Endothelial cell (in vitro differentiated cells): ENCODE measurements at regions not wholly inside any gene's neighbourhood (a gene's known extent, or its start where the extent isn't known, plus 50 kb on each side); places are given as distances from the start of the nearest gene placed in this dataset.
A peak's percentile ranks its signal among the peaks of the same experiment; 100 is the strongest.
"Not testable (repeated sequence)": the region's sequence is repeated elsewhere in the genome, so short reads cannot be mapped to it uniquely, and the experiment has no call there.

Experiments
- DNase-seq: peaks from one replicate; pipeline ENCODE4 v3.0.0; 2021; ENCODE audit warnings: low spot score
- H3K27ac Mint-ChIP-seq: one replicate; pipeline ENCODE4 v1.8.0; 2021; ENCODE audit warnings: mixed read lengths, inconsistent platforms; ENCODE audit not compliant: unreplicated experiment
- H3K27me3 Mint-ChIP-seq: one replicate; pipeline ENCODE4 v1.8.0; 2021; ENCODE audit warnings: mild to moderate bottlenecking, moderate library complexity, mixed read lengths, inconsistent platforms; ENCODE audit not compliant: unreplicated experiment
- H3K36me3 Mint-ChIP-seq: one replicate; pipeline ENCODE4 v1.8.0; 2021; ENCODE audit warnings: mild to moderate bottlenecking, low read depth, mixed read lengths, inconsistent platforms; ENCODE audit not compliant: unreplicated experiment
- H3K4me1 Mint-ChIP-seq: one replicate; pipeline ENCODE4 v1.8.0; 2021; ENCODE audit warnings: mild to moderate bottlenecking, mixed read lengths, inconsistent platforms; ENCODE audit not compliant: unreplicated experiment
- H3K4me3 Mint-ChIP-seq: one replicate; pipeline ENCODE4 v1.8.0; 2021; ENCODE audit warnings: mild to moderate bottlenecking, mixed read lengths, inconsistent platforms; ENCODE audit not compliant: unreplicated experiment
- H3K9me3 Mint-ChIP-seq: one replicate; pipeline ENCODE4 v1.8.0; 2021; ENCODE audit warnings: mixed read lengths, inconsistent platforms; ENCODE audit not compliant: unreplicated experiment
- CTCF ChIP-seq: fragments of 200-600 bp; sonication (generic); IDR thresholded peaks from one replicate; pipeline ENCODE4 v1.5.0; 2021; ENCODE audit warnings: antibody characterized with exemption; ENCODE audit not compliant: unreplicated experiment

GRCh38 chr1:228653748-228654147 is 81.5 kb upstream of the RHOU start:
- H3K4me1 Mint-ChIP-seq, result no peaks in the 10 kb centered on the region
- no peaks in the 10 kb centered on the region for H3K36me3 Mint-ChIP-seq
- H3K27ac Mint-ChIP-seq, result no peak overlapping the region
- H3K27me3 Mint-ChIP-seq, result peaks cover 4% of the 10 kb centered on the region
- no peak overlapping the region for H3K4me3 Mint-ChIP-seq
- H3K9me3 Mint-ChIP-seq, result no peaks in the 10 kb centered on the region
- DNase-seq, result no peak
- no peak for TF ChIP-seq CTCF

GRCh38 chr1:228655796-228656394 is 79.4 kb upstream of the RHOU start:
- DNase-seq, result no peak
- Mint-ChIP-seq H3K27ac (no peak overlapping the region), H3K36me3 (no peaks in the 10 kb centered on the region), H3K4me3 (no peak overlapping the region), H3K27me3 (no peaks in the 10 kb centered on the region), H3K9me3 (no peaks in the 10 kb centered on the region), H3K4me1 (no peaks in the 10 kb centered on the region)
- TF ChIP-seq CTCF, result no peak

- not testable (repeated sequence) for H3K36me3 Mint-ChIP-seq, H3K27me3 Mint-ChIP-seq
Observed at GRCh38 chr1:228662007-228662689, 73.1 kb upstream of the RHOU start.

GRCh38 chr1:228664399-228664914 is 70.8 kb upstream of the RHOU start:
- TF ChIP-seq CTCF, result peak; percentile 82
- no peak overlapping the region for H3K4me3 Mint-ChIP-seq
- H3K36me3 Mint-ChIP-seq, result no peaks in the 10 kb centered on the region
- no peaks in the 10 kb centered on the region for H3K4me1 Mint-ChIP-seq
- H3K27me3 Mint-ChIP-seq, result peaks cover 2% of the 10 kb centered on the region
- no peaks in the 10 kb centered on the region for H3K9me3 Mint-ChIP-seq
- DNase-seq, result peak; percentile 81
- no peak overlapping the region for H3K27ac Mint-ChIP-seq

More at GRCh38 chr1:228662007-228662689, 73.1 kb upstream of the RHOU start:
- H3K4me1 Mint-ChIP-seq, DNase-seq, H3K27ac Mint-ChIP-seq, H3K9me3 Mint-ChIP-seq, H3K4me3 Mint-ChIP-seq: not testable (repeated sequence)

- Mint-ChIP-seq H3K27me3 (peaks cover 2% of the 10 kb centered on the region), H3K36me3 (no peaks in the 10 kb centered on the region), H3K4me3 (no peak overlapping the region), H3K4me1 (no peaks in the 10 kb centered on the region), H3K9me3 (no peaks in the 10 kb centered on the region), H3K27ac (no peak overlapping the region)
- DNase-seq, result no peak
- TF ChIP-seq CTCF, result no peak
Observed at GRCh38 chr1:228666686-228667623, 68.3 kb upstream of the RHOU start.
